ENCODE measurements at regions not wholly inside any gene's neighbourhood (a gene's known extent, or its start where the extent isn't known, plus 50 kb on each side); places are given as distances from the start of the nearest gene placed in this dataset.

DNA sequence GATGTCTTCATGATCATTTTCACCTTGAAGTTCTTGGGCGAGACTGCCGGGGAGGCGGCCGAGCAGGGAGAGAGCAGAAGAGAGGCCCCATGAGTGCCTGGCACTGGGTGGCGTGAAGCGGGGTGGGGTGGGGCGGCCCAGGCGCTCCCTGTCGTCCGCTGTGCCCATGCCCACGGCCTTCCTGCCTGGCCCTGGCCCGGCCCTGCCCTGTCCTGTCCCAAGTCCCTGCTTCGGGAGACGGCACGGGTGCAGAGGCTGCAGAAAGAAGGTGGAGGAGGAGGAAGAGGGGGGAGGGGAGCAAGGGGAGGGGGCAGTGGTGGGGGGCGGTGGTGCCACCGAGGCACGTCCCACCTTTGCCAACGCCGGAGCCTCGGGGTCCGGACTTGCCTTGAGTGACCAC lies 118.4 kb downstream of the PTPRS start:
- no peak for ATAC-seq
- intact Hi-C loops (cut with DNase I), result no loop called here
- DNase-seq, result no peak

DNA sequence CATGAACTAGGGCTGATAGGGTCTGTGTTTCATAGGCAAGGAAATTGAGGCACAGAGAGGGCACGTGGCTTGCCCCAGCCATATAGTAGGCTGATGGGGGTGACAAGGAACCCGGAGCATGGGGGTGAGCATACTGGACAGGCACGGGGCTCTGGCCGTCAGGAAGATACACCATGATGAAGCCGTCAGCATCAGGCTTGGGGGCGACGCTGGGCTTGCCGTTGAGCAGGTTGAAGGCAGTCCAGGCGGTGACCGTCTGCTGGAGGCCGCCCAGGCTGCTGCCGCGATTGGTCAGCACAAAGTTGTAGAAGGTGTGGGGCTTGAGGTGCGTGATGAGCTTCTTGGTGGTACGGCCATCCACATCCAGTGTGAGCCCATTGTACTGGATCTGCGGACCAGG lies 119.7 kb downstream of the PTPRS start:
- ATAC-seq, result no peak
- DNase-seq, result no peak
- intact Hi-C loops (cut with DNase I), result no loop called here

DNA sequence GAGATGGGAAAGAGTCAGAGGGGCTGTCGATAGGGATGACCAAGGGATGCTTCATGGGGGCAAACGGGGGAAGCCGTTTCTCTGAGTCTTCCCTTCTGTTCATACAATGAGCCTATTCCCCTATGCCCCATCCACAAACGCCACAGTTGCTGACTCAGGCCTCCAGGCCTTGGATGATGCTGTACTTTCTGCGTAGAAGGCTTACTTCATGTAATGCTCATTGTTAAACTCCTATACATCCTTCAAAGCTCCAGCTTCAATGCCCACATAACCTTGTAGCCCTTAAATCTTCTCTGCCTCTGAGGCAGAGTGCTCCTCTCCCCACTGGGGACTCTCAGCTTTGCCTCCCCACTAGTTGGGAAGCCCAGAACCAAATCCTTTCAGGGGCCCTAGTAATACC lies 120.3 kb downstream of the PTPRS start:
- intact Hi-C loops (cut with DNase I), result no loop called here
- DNase-seq (no peak), ATAC-seq (no peak)

DNA sequence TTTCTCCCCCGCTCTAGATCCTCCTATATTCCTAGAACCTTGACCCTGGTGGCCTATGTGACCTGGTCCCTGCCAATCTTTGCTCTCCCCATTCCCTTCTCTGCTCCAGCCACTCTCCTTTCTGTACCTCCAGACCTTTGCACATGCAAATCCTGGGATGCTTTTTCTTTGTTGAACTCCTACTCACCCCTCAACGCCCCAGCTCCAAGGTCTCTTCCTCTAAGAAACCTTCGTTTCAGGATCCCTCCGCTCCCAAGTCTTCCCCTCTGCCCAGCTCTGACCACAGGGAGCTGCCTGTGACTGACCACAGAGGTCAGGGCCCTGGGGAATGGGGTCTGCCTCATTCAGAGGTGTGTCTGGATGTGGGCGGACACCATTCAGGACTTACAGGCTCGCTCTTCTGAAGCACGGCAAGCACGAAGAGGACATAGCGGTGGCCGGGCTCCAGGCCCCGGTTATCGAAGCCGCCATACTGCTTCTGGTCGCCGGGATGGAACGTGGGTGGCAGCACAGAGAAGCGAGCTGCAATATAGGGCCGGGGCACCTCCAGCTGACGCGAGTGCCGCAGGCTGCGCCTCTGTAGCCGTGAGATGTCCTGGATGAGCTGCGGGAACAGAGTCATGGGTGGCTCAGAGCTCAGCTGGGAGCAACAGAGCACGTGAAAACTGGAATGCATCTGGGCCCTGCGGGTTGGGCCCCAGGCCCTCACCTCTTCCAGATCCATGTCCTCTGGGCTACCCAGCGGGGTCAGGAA lies 120.9 kb downstream of the PTPRS start:
- DNase-seq, result no peak
- intact Hi-C loops (cut with DNase I), result no loop called here
- no peak for ATAC-seq

DNA sequence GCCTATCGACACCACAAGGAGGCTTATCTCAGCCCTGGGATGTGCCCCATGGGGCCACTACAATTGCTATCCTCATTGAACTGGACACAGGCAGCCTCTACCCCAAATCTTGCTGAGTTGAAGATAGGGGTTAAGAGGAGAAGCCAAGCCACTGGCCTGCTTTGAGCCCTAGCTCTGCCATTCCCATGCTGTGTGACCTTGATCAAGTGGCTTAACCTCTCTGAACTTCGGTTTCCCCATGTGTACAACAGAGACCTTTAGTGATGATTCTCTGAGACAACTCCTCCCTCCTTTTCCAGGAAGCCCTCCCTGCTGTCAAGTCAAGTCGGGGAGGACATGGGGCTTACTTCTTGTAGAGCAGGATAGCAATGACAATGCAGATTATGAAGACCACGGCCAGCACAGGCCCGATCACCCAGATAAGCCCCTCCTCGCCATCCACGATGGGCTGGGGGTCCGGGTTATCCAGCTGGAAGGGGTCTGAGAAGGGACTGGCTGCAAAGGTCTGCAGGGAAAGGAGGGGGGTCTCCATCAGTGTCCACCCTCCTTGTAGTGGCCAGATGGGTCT lies 121.6 kb downstream of the PTPRS start:
- intact Hi-C loops (cut with DNase I), result no loop called here
- ATAC-seq, result no peak
- no peak for DNase-seq

DNA sequence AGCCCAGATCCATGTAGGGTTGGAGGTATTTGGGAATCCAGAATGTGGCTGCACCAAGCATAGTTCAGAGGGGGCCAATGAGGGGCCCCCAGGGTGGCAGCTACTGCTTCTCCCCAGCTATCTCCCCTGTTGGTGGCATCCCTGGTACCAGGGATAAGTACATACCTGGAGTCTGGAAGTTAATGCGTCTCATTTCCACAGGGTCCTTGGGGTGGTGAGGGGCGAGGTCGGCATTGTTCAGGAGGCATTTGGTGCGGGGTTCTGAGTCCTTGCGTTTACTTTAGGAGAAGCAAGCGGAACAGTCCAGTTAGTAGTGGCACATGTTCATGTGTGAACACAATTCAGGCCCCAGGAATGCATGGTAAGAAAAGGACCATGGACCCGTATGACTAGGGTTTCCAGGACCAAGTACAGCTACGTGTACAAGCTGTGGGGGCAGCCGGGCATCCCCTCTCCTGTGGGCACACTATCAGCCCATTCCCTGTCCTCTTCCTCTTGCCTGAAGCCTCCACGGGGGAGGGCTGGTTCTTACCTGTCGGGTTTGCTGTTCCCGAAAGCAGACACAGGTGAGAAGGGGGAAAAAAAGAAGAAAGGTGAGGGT lies 122.3 kb downstream of the PTPRS start:
- intact Hi-C loops (cut with DNase I), result no loop called here
- no peak for DNase-seq
- ATAC-seq, result no peak

DNA sequence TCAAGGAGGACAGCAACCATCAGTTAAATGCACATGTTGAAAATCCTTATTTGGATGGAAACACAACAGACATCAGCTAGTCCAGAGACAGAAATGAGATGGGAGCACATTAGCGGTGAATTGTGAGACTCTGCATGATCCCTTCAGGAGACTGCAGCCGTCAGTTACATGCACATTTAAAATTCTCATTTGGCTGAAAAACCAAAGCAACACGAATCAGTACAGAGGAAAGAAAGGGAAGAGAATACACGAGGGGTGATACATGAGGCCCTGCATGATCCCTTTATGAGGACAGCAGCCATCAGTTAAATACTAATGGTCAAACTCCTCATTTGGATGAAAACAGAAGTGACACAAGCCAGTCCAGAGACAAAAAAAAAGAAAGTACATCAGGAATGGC lies 123.4 kb downstream of the PTPRS start:
- ATAC-seq (no peak), DNase-seq (no peak)
- intact Hi-C loops (cut with DNase I), result no loop called here

DNA sequence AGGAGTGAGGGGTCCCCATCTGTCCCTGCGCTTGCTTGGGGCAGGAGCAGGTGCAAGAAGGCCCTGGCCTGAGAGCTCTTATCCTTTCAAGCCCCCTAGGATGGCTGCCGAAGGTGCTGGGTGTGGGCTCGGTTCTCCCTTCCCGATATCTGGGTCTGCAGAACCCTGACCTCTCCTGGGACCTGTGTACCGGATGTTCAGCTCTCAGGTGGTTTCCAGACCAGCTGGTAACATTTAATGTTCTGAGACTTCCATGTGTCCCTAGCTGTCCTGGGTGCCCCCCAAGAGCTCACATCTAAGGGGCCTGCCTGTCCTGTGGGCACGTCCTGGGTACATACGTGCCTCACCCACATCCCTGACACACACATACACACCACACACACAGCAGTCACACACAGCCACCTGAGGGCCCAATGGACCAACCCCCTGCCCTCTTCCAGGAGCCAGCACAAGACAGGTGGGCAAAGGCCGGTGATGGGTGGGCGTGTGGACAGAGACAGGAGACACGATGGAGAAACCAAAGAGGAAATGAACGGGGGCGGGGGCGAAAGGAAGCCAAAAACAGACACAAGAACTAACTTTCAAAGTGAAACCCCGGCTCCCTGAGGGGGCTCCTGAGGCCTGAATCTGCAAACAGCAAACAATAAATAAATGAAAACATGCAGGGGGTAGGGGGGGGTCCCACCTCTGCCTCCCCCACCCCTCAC lies 124.3 kb downstream of the PTPRS start:
- DNase-seq, result no peak
- intact Hi-C loops (cut with DNase I), result no loop called here
- ATAC-seq, result no peak

DNA sequence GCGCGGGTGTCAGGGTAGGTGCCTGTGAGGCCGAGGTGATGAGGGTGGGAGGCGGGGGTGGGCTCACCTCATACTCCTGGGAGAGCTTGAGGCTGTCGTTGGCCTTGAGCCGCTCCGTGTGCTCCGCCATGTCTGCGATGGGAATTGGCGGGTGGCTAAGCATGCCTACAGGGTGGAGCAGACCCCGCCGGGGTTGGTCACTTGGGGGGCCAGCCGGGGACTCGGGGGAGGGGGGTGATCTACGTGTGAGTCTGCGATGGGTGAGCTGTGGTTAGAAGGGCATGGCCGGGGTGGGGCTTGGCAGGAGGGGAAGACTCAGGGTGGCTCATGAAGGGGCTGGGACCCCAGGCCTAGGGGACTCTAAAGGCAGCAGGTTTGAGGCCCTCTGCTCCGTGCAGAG lies 125.2 kb downstream of the PTPRS start:
- DNase-seq, result no peak
- intact Hi-C loops (cut with DNase I), result no loop called here
- no peak for ATAC-seq

DNA sequence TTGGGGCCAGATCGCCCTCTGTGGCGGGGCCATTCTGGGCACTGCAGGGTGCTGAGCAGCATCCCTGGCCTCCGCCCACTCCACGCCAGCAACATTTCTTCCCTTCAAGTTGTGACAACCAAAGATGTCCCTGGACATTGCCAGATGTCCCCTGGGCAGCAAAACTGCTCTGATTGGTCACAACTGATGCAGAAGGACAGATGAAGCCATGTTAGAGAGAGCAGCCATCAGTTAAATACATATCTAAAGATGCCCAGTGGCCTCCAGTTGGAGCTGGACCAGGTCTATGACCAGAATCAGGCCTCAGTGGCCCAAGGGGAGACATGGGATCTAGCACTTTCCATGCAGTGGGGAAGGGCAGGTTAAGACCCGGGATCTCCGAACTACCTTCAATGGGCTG lies 125.7 kb downstream of the PTPRS start:
- DNase-seq (no peak), ATAC-seq (no peak)
- intact Hi-C loops (cut with DNase I), result no loop called here

DNA sequence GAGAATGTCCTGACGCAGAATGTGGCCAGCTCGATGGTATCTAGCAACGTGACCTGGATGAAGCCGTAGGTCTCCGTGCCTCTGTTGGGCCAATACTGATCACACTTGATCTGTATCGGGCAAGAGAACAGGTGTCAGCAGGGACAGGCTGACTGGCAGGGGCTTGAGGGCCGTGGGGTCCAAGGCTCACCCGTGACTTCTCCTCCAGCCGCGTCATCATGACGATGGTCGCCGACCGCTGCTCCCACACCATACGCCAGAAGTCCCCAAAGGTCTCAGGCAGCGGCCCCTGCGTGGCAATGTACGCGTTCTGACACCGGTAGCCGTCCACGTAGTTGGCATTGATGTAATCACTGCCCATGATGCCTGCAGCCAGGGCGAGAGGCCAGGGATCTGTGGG lies 126.2 kb downstream of the PTPRS start:
- no peak for DNase-seq
- ATAC-seq, result no peak
- intact Hi-C loops (cut with DNase I), result no loop called here

DNA sequence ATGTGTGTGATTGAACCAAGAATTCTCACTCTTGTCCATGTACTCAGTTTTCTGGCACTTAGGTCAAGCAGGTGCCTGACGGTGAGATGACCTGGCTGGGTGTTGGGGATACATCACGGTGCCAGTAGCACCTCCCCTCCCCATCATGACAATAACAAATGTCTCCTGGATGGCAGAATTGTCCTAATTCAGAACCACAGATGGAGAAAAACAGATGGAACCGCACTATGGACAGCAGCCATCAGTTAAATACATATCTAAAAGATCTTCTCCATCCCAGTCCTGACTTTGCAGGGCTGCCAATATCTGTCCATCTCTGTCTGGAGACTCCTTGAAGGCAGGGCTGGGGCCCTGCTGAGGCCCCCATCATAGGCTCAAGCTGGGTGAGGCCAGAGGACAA lies 126.9 kb downstream of the PTPRS start:
- ATAC-seq, result no peak
- DNase-seq, result no peak
- intact Hi-C loops (cut with DNase I), result no loop called here

DNA sequence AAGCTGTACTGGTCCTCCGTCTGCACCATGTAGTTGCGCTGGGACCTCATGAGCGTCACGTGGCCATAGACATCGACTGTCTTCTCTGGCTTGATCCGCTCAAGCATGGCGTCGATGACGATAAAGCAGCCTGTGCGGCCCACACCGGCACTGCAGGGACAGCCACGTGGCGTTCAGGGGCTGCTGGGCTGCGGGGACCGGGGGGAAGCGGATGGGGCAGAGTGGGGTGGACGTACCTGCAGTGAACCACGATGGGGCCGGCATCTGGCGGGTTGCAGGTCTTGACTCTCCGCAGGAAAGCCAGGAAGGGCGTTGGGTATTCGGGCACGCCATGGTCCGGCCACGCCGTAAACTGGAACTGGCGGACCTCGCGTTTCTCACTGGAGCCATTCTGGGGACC lies 128.5 kb downstream of the PTPRS start:
- ATAC-seq (no peak), DNase-seq (no peak)
- intact Hi-C loops (cut with DNase I), result no loop called here

DNA sequence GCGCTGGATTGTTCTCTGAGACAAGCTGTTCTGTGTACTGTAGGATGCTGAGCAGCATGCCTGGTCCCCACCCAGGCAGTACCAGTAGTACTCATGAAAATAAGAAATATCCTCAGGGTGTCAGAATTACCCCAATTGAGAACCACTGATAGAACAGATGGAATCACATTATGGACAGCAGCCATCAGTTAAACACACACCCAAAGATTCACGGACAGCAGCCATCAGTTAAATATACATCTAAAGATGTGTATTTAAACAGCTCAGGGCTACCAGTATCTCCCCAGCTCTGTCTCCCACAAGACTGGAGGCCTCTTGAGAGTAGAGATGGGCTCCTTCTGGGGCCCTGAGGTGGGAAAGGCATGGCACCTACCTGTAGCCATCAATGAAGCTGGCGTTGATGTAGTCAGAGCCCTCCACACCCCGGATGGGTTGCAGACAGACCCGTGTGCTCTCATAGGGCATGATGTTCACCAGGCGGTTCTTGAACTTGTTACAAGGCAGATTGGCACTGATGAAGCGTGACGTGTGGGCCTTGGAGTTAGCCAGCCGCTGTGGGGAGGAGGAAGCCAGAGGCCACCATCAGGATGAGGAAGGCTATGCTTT lies 129.3 kb downstream of the PTPRS start:
- ATAC-seq (no peak), DNase-seq (no peak)
- intact Hi-C loops (cut with DNase I), result no loop called here

DNA sequence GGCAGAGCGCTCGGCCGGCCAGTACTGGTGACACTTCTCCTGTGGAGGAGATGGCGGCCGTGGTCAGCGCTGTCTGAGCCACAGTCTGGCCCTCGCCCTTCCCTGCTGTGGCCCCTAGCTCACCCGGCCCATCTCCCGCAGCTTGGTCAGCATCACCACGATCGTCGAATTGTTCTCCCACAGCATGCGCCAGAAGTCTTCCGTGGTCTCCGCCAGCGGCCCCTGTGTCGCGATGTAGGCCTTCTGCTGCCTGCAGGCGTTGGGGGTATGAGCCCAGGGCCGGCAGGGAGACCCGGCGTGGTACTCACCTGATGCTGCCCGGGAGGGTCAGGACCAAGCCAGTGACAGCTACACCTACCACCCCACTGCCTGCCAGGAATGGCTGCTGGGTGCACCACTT lies 130.1 kb downstream of the PTPRS start:
- DNase-seq, result no peak
- ATAC-seq, result no peak
- intact Hi-C loops (cut with DNase I), result no loop called here

DNA sequence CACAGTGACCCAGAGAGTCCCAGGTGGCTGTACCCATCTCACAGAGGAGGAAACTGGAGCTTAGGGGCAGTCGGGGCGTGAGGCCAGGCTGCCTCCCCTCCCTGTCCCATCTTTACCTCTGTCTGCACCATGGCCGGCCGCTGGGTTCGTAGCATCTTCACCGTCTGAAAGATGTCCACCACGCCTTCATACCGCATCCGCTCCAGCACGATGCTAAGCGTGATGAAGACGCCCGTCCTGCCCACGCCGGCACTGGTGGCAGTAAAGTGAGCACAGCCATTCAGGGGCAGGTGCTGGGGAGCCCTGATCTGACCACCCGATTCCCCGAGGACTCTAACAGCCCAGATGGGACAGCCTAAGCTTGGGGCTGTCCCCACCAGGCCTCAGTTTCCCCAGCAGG lies 132.8 kb downstream of the PTPRS start:
- DNase-seq (no peak), ATAC-seq (no peak)
- intact Hi-C loops (cut with DNase I), result no loop called here

DNA sequence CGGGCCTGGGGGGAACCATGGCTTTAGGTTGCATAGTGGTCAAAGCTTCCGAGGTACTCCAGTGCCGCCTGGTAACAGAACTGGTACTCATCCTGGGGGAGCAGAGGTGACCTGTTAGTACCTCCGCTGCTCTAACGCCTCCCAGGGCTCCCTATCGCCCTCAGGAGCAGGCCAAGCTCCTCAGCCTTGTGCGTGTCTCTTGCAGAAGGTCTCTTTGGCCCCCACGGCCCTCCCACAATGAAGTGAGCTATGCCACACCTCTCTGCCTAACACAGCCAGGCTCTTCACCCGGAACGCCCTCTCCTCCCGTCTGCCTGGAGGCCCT lies 133.9 kb downstream of the PTPRS start:
- no peak for DNase-seq
- no peak for ATAC-seq
- intact Hi-C loops (cut with DNase I), result no loop called here

DNA sequence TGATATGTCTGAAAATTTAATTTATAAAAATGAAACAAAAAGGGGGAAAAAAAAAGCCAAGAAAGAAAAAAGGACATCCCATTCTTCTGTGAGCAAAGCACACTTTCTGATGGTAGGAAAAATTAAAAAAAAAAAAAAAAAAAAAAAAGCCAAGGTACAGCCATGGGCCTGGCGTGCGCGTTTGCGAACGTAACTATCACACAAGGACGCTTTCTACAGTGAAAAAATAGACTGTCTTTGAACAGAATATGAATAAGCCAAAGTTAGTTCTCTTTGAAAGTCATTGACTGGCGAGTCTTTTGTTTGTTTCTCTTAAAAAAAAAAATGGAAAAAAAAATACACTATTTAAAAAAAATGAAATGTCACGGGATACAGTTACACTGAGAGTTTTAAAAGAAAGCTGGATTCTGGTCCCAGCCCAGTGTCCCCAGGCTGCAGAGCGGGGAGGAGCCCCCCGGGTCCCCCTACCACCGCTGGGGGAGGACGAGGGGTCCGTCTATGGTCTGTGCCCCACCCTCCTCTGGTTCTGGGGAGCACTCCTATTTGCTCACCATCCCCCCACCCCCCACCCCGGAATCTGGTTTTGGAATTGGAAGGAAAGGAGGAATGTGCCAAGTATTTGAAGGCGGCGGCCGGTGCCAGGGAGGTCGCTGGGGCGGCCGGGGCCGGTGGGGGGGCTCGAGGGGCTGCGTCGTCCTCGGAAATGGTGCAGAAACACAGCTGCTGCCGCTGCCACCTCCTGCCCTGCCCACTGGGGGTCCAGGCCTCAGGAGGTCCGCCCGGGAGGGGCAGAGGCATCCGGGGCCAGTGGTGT lies 134.5 kb downstream of the PTPRS start:
- ATAC-seq, result no peak
- no peak for DNase-seq
- intact Hi-C loops (cut with DNase I), result no loop called here

DNA sequence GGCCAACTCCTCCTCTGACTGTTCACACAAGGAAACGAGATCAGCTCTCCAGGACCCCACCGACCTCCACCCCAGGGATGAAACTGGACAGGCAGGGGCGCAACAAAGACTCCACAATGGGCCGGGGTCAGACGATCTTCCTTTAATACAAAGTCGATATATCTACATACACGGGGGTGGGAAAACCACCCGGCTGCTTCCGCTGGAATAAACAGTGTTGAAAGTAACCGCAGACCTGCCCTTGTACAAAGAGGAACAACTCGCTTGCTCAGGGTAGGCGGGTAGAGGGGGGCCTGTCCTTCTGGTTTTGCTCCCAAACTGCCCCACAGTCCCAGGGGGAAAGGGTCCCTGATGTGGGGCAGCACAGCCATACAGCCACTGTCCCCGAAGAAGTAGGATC lies 135.2 kb downstream of the PTPRS start:
- intact Hi-C loops (cut with DNase I), result no loop called here
- no peak for DNase-seq
- ATAC-seq, result no peak

DNA sequence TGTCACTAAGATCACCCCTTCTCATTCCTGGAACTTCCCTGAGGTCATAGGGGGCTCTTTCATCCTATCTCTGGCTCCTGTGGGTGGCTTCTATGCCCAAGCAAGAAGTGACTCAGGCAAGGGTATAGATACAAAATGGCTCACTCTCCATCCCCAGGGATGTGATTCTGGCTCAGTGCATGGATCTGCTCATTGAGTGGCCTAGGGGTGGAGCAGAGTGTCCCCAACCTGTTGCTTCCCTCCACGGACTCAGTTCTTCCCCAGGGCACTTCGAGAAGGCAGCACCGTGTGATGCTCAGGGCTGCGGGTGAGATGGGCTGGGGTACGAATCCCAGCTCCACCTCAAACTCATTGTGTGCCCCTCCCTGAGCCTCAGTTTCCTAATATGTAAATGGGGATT lies 136.4 kb downstream of the PTPRS start:
- ATAC-seq, result no peak
- DNase-seq, result no peak
- intact Hi-C loops (cut with DNase I), result no loop called here

All from left cardiac atrium (tissue), 4 donors.